ENCODE measurements at regions not wholly inside any gene's neighbourhood (a gene's known extent, or its start where the extent isn't known, plus 50 kb on each side); places are given as distances from the start of the nearest gene placed in this dataset.
"Not testable (repeated sequence)": the region's sequence is repeated elsewhere in the genome, so short reads cannot be mapped to it uniquely, and the experiment has no call there.

GRCh38 chrX:42832764-42833549, 55.0 kb upstream of the PPP1R2C start:
- no peak for DNase-seq

- not testable (repeated sequence) for DNase-seq
Observed at GRCh38 chrX:42833550-42833940, 55.6 kb upstream of the PPP1R2C start.

- no peak for DNase-seq
Observed at GRCh38 chrX:42837101-42837726, 59.3 kb upstream of the PPP1R2C start.

GRCh38 chrX:42837747-42838146, 59.8 kb upstream of the PPP1R2C start:
- DNase-seq = no peak

GRCh38 chrX:42839632-42840031, 61.7 kb upstream of the PPP1R2C start:
- no peak for DNase-seq

- DNase-seq = no peak
Observed at GRCh38 chrX:42846741-42847140, 68.8 kb upstream of the PPP1R2C start.

- DNase-seq = no peak
Observed at GRCh38 chrX:42855259-42855658, 77.3 kb upstream of the PPP1R2C start.

GRCh38 chrX:42857766-42858165, 79.8 kb upstream of the PPP1R2C start:
- DNase-seq = no peak

GRCh38 chrX:42869011-42869410, 91.0 kb upstream of the PPP1R2C start:
- DNase-seq = no peak

- no peak for DNase-seq
Observed at GRCh38 chrX:42869659-42870476, 91.9 kb upstream of the PPP1R2C start.

GRCh38 chrX:42886519-42886918, 108.6 kb upstream of the PPP1R2C start:
- DNase-seq = no peak

- no peak for DNase-seq
Observed at GRCh38 chrX:42900947-42901346, 123.0 kb upstream of the PPP1R2C start.

GRCh38 chrX:42902513-42902912, 124.5 kb upstream of the PPP1R2C start:
- DNase-seq = no peak

GRCh38 chrX:42920752-42921151, 142.8 kb upstream of the PPP1R2C start:
- no peak for DNase-seq

GRCh38 chrX:42930071-42930470, 152.1 kb upstream of the PPP1R2C start:
- no peak for DNase-seq

GRCh38 chrX:42930951-42931350, 153.0 kb upstream of the PPP1R2C start:
- no peak for DNase-seq

GRCh38 chrX:42933187-42933586, 155.2 kb upstream of the PPP1R2C start:
- no peak for DNase-seq

- no peak for DNase-seq
Observed at GRCh38 chrX:42934020-42934726, 156.2 kb upstream of the PPP1R2C start.

GRCh38 chrX:42941671-42942070, 163.7 kb upstream of the PPP1R2C start:
- DNase-seq = no peak

GRCh38 chrX:42943051-42943974, 165.3 kb upstream of the PPP1R2C start:
- peak in 3 of 4 experiments; percentile 4 to 52 (median 31) for DNase-seq

GRCh38 chrX:42944381-42944998, 166.5 kb upstream of the PPP1R2C start:
- DNase-seq = peak in 2 of 4 experiments; percentile 0
